ENCODE measurements at regions not wholly inside any gene's neighbourhood (a gene's known extent, or its start where the extent isn't known, plus 50 kb on each side); places are given as distances from the start of the nearest gene placed in this dataset.
"Not testable (repeated sequence)": the region's sequence is repeated elsewhere in the genome, so short reads cannot be mapped to it uniquely, and the experiment has no call there.

GRCh38 chr16:50497592-50497991 is 50.6 kb upstream of the NKD1 start:
- no peak for DNase-seq (ENCODE audit: low spot score)

DNA sequence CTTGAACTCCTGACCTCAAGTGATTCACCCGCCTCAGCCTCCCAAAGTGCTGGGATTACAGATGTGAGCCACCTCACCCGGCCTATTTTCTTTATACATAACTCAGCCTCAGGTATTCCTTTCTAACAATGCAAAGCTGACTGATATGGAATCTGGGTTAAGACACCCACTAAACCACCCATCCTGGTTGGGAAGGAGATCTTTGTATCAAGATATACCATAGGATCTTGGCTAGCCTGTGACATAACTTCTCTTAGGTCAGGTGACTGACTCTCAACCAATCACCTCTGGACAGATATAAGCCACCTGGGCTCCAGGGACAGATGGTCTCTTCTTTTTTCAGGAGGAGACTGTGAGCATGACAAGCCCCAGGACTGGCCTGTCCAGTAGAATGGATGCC is 51.2 kb upstream of the NKD1 start:
- no peak for DNase-seq (ENCODE audit: low spot score)

DNA sequence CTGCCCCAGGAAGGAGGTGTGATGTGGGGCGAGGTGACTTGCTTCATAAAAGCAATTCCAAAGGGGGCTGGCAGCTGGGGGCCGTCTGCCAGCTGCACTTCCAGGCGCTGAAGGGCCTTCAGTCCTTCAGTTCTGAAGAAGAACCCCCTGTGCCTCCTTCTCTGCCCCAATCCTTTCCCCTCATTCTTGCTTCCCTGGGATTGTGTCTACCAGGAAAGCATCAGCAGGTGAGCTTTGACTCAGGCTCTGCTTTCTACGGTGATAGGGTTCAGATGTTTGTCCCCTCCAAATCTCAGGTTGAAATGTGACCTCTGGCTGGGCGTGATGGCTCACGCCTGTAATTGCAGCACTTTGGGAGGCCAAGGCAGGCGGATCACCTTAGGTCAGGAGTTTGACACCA is 52.5 kb upstream of the NKD1 start:
- no peak for DNase-seq (ENCODE audit: low spot score)

DNA sequence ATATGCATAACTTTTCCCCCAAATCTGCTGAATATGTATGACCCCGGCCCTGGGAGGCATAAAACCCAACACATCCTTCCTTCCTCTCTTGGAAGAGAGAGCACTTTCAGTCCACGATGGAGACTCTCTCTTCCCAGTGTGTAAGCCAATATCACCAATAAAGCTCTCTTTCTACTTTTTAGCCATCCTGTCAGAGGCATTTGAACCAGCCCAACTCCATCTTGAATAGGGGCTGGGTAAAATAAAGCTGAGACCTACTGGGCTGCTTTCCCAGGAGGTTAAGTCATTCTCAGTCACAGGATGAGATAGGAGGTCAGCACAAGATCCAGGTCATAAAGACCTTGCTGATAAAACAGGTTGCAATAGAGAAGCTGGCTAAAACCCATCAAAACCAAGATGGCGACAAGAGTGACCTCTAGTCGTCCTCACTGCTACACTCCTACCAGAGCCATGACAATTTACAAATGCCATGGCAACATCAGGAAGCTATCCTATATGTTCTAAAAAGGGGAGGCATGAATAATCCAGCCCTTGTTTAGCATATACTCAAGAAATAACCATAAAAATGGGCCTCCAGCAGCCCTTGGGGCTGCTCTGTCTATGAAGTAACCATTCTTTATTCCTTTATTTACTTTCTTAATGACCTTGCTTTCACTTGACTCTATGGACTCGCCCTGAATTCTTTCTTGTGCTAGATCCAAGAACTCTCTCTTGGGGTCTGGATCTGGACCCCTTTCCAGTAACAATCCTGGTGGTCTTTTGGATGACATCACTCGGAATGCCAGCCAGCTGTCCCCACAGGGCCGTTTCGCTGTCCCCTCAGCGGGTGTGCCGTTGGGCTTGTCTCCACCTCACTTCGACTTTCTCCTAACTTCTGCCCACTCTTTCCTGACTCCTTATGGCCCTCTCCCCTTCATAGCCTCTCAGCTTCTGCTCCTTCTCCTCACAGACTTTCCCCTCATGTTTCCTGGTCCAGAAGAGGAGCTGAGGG is 53.4 kb upstream of the NKD1 start:
- no peak for DNase-seq (ENCODE audit: low spot score)

GRCh38 chr16:50491516-50491915 is 56.7 kb upstream of the NKD1 start:
- no peak for DNase-seq (ENCODE audit: low spot score)

- no peak for DNase-seq (ENCODE audit: low spot score)
Observed at GRCh38 chr16:50490828-50491227, 57.4 kb upstream of the NKD1 start.

DNA sequence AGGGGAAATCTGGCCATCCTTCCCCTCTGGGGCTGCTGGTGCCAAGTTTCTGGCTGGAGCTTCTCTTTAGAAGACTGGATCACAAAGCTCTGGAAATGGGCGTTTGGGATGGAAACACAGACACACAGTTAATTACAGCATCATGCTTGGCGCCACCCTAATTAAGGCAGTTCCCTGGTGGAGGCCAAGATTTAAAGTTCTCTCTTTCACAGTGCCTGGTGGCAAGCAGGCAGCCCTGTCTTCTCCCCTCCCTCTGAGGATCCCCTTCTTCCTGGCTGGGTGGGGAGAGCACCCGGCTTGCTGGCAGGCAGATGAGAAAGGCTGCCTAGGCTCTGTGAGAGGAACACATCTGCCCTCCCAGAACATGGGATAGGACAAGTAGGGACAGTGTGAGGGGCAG is 59.0 kb upstream of the NKD1 start:
- no peak for DNase-seq (ENCODE audit: low spot score)

- DNase-seq (ENCODE audit: low spot score), result no peak
Observed at GRCh38 chr16:50487528-50487927, 60.7 kb upstream of the NKD1 start.

DNA sequence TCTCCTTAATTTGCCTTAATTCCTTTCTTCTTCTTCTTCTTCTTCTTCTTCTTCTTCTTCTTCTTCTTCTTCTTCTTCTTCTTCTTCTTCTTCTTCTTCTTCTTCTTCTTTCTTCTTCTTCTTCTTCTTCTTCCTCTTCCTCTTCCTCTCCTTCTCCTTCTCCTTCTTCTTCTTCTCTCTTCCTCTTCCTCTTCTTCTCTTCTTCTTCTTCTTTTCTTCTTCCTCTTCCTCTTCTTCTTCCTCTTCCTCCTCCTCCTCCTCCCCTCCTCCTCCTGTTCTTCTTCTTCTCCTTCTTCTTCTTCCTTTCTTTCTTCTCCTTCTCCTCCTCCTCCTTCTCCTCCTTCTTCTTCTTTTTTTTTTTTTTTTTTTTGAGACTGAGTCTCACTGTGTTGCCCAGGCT is 62.0 kb upstream of the NKD1 start:
- DNase-seq (ENCODE audit: low spot score), result not testable (repeated sequence)

GRCh38 chr16:50485232-50485631 is 63.0 kb upstream of the NKD1 start:
- DNase-seq (ENCODE audit: low spot score), result no peak

- DNase-seq (ENCODE audit: low spot score), result no peak
Observed at GRCh38 chr16:50482271-50482670, 65.9 kb upstream of the NKD1 start.

DNA sequence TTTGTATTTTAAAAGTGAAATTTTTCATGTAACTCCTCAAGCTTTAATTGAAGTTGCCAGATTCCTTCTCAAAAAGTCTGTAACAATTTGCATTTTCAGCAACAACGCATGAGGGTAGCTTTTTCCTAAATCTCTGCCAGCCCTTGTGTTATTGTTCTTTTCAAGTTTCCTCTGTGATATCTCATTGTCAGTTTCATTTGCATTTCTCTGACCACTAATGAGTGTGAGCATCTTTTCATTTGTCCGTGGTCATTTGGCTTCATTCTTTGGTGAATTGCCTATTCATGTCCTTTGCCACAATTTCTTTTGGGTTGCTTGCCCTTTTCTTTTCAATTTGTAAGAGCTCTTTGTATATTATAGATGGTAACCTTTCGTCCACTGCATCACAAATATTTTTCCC is 68.0 kb upstream of the NKD1 start:
- DNase-seq (ENCODE audit: low spot score), result no peak

DNA sequence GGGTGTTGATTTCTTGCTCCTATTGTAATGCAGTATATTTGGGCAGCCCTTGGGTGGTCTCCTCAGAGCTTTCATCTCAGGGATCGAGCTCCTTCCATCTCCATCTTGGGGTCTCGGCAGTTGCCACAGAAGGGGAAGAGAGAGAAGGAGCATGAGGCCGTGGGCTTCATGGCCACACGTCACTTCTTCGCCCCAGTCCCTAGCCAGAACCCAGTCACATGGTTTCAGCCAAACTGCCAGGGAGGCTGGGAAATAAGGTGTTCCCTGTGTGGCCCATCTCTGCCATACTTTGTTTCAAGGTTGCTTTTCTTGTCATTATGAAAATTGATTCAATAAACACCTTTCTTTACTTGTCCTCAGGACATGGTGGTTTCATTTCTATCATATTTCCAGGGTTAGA is 68.4 kb upstream of the NKD1 start:
- no peak for DNase-seq (ENCODE audit: low spot score)

DNA sequence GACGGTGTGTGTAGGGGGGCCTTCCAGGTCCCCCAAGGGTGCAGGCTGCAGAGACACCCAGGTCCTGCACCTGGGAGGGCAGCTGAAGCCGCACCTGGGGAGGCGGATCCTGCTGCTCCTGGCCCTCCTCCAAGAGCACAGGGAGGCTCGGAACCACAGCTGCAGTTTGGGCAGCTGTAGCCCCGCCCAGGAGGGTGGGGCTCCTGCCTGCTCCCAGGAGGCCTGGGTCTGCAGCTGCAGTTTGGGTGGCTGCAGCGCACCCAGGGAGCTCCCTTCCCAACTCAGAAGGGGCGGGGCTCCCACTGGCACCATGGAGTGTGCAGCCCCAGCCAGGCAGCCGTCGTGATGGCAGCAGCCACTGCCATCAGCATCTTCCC is 69.4 kb upstream of the NKD1 start:
- no peak for DNase-seq (ENCODE audit: low spot score)

GRCh38 chr16:50478075-50478772 is 70.0 kb upstream of the NKD1 start:
- no peak for DNase-seq (ENCODE audit: low spot score)

DNA sequence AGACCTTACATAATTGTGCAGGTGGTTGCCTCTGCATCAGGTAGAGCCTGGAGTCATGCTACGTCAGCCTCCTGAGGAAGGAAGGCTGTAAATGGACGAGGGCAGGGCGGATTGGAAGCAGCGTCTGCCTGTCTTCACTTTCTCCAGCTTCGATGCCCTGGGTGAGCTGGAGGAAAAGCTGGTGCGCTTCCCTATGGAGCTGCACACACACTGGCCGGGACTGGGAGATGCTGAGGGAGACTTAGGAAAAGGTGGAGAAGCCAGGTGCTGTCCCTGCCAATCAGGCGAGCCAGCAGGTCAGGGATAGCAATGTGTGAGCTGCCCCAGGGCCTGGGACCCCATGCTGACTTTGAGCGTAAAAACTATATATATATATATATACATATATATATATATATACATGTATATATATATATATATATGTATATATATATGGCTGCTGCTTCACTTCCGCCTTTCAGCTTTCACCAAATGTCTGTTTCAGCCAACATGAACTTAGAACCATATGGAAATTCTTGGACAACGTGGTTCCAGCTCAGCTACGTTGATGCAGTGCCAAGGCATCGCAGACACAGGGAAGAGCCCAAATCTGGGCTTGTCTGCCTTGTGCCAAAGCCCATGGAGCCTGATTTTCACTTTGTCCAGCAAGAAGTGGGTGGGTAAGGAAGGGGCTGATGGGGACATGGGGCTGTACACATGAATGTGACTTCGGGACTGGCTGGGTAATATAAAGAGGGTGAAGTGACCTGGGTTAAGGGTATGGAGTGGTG is 71.5 kb upstream of the NKD1 start:
- no peak for DNase-seq (ENCODE audit: low spot score)

- no peak for DNase-seq (ENCODE audit: low spot score)
Observed at GRCh38 chr16:50475170-50475569, 73.0 kb upstream of the NKD1 start.

DNA sequence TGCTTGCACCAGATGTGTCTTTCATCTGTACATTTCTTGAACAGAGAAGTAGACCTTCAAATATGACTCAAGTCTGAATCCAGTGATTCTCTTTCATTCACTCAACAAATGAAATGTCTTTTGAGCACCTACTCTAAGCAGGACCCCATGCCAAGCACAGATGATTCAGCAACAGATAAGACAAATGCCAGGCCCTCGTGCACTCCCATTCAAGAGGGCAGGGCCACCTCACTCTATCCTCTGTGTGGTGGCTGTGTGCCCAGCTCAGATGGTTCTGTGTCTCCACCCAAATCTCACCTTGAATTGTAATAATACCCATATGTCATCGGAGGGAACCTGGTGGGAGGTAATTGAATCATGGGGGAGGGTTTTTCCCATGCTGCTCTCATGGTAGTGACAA is 74.1 kb upstream of the NKD1 start:
- DNase-seq (ENCODE audit: low spot score), result no peak

DNA sequence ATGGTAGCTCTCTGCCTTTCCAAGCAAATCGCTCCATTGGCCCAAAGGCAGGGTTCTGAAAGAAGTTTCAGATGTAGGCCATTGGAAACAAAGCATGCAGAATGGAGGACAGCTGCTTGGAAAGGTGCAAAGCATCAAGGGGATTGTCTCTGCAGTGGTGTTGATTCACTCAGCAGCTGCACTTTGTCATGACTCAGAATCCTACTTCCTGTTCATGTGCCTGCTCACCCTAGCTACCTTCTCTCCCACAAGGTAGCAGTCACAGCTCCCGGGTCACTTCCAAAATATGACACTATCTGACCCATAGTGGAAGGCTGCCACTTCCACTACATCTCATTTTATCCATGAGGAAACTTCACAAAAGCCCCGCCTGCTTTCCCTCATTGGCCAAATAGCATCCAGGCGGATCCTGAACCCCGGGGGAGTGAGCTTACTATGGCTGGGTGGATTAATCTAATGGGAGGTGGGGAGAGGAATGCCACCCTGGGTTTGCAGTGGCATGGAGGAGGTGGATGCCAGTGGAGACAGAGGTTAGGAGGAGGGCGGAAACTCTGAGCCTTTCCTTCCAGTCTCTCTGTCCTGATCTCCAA is 74.7 kb upstream of the NKD1 start:
- DNase-seq (ENCODE audit: low spot score), result no peak

DNA sequence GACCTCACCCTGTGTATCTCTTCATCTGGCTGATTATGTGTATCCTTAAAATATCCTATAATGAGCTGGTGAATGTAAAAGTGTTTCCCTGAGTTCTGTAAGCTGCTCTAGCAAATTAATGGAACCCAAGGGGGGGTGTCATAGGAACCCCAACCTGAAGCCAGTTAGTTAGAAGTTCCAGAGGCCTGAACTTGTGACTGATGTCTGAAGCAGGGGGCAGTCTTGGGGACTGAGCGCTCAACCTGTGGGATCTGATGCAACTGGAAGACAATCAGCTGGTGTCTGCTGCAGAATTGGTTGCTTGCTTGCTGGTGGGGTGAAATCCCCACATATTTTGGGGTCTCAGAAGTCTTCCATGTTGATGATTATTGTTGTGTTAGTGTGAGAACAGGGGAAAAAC is 75.7 kb upstream of the NKD1 start:
- DNase-seq (ENCODE audit: low spot score), result no peak

DNA sequence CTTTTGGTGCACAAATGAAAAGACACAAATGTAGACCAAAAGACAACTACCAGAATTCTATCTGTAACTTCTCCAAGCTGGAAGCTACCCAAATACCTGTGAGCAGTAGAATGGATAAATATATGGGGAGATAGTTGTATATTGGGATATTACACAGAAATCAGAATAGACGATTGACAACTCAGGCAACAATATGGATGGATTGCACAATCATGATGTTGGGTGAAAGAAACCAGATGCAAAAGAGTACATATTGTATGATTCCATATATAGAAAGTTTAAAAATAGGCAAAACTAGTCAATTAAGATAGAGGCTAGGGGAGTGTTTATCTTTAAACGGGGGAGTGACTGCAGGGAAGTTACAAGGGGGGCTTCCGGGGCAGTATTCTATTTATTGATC is 77.5 kb upstream of the NKD1 start:
- no peak for DNase-seq (ENCODE audit: low spot score)

DNA sequence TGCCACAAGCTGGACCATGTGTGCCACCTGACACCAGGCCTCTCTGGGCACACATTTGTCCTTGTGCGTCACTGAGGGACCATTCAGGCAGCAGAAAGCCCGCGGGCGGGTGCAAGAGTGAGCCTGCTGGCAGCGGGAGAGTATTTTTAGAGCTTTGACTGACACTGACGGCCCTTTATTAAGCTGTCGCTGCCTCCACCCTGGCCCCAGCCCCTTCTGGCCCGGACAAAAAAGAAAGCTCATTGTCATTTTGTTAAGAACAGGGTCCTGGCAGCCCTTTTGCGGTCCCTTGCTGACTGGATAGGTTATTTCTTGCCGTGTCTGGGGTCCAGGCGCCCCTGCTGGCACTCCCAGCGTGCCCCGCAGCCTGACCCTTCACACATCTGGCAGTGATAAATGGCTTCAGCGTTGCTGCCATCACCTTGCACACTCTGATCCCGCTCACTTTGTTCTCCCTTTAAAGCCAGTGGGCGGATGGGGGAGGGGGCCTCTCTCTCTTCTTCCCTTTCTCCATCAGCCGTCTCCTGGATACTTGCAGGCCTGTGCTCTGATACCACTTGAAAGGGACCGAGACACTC is 78.4 kb upstream of the NKD1 start:
- no peak for DNase-seq (ENCODE audit: low spot score)

All from AG08396 (cell line).